Gastrocnemius medialis (tissue), 4 donors: ENCODE measurements at regions not wholly inside any gene's neighbourhood (a gene's known extent, or its start where the extent isn't known, plus 50 kb on each side); places are given as distances from the start of the nearest gene placed in this dataset.

Experiments
- ATAC-seq, 2 donors: fragments of 150-250 bp; one replicate each; pipeline ENCODE4 v1.9.1; 2016
- DNase-seq, 2 donors: peaks; one replicate each; pipeline ENCODE4 v3.0.0-alpha.2; 2019
- H3K27ac ChIP-seq, 4 donors: fragments of 200-600 bp; sonication (generic); 1 replicate in 1 of 4; 2 replicates in 3 of 4; pipeline ENCODE4 v1.5.1; 2016 to 2018; ENCODE audit warnings: mild to moderate bottlenecking in 2 of 4, moderate library complexity in 1 of 4
- H3K27me3 ChIP-seq, 3 donors: fragments of 200-600 bp; sonication (generic) in 2 of 3; 1 replicate in 1 of 3; 2 replicates in 2 of 3; pipeline versions ENCODE4 v1.5.1 to v1.6.0; 2016 to 2019; ENCODE audit warnings: mild to moderate bottlenecking in 1 of 3, moderate library complexity in 1 of 3
- H3K36me3 ChIP-seq, 2 donors: fragments of 200-600 bp; sonication (generic) in 1 of 2; one replicate each; pipeline ENCODE4 v1.5.1; 2017 to 2018
- H3K4me1 ChIP-seq, 2 donors: fragments of 200-600 bp; sonication (generic) in 1 of 2; one replicate each; pipeline ENCODE4 v1.5.1; 2016 to 2017; ENCODE audit warnings: mild to moderate bottlenecking in 2 of 2
- H3K4me3 ChIP-seq, 4 donors: fragments of 200-600 bp; sonication (generic) in 3 of 4; 1 replicate in 1 of 4; 2 replicates in 3 of 4; pipeline ENCODE4 v1.5.1; 2016 to 2019; ENCODE audit warnings: mild to moderate bottlenecking in 2 of 4
- H3K9me3 ChIP-seq, 3 donors: fragments of 200-600 bp; sonication (generic) in 2 of 3; 1 replicate in 1 of 3; 2 replicates in 2 of 3; pipeline ENCODE4 v1.5.1; 2016 to 2019
- CTCF ChIP-seq, 5 experiments: fragments of 450-650 bp in 3 of 5; fragments of 200-600 bp in 2 of 5; sonication (generic) in 2 of 5; IDR thresholded peaks in 4 of 5; conservative IDR thresholded peaks in 1 of 5; 1 replicate in 4 of 5; 2 replicates in 1 of 5; pipeline ENCODE4 v1.5.1; 2016 to 2019; ENCODE audit warnings: antibody characterized with exemption in 5 of 5, mild to moderate bottlenecking in 3 of 5, moderate library complexity in 3 of 5
- POLR2A ChIP-seq, 2 donors: fragments of 450-650 bp; IDR thresholded peaks; one replicate each; pipeline ENCODE4 v1.6.1; 2017; ENCODE audit warnings: antibody characterized with exemption in 2 of 2, mild to moderate bottlenecking in 2 of 2, moderate library complexity in 2 of 2
- in situ Hi-C, 4 donors: fragments of 200-750 bp; cut with MboI; loops; one replicate each; pipeline versions ENCODE4 v1.15.0 to v1.8.0; 2017; ENCODE audit warnings: low sequenced_read_pairs in 4 of 4
- intact Hi-C: fragments of 100-400 bp; cut with DNase I; formaldehyde crosslinking; loops from one replicate; pipeline ENCODE4 v1.15.1; 2023; ENCODE audit warnings: low total_unique reads

GRCh38 chr5:94028001-94028400 lies 286.6 kb upstream of the POU5F2 start:
- no peak for DNase-seq
- Histone ChIP-seq H3K36me3 (no peaks in the 10 kb centered on the region), H3K27ac (no peak overlapping the region), H3K27me3 (no peaks in the 10 kb centered on the region), H3K4me1 (no peaks in the 10 kb centered on the region), H3K9me3 (no peaks in the 10 kb centered on the region), H3K4me3 (no peak overlapping the region)
- in situ Hi-C loops (no loop called here), intact Hi-C loops (no loop called here)
- TF ChIP-seq POLR2A (IDR thresholded peaks at IDR 0.05): no peak
- TF ChIP-seq CTCF (IDR thresholded peaks at IDR 0.05 in 4 of 5, conservative IDR thresholded peaks at IDR 0.05 in 1 of 5): no peak
- no peak for ATAC-seq

DNA sequence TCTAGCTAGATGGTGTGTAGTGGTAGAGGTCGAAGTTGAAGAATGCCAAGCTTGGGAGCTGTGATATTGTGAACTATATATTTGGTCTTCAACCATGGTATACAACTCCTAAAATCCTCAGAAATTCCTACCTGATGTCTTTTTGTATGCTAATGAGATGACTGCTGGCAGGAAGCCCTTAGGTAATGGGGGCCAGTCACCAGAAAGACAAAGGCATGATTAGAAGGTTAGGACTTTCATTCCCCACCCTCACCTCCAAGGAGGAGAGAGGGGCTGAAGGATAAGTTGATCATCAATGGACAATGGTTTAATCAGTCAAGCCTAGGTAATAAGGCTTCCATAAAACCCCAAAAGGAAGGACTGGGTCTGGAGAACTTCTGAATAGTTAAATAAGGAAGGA lies 285.7 kb upstream of the POU5F2 start:
- H3K27me3 ChIP-seq: no peaks in the 10 kb centered on the region
- H3K27ac ChIP-seq: no peak overlapping the region
- TF ChIP-seq CTCF (IDR thresholded peaks at IDR 0.05 in 4 of 5, conservative IDR thresholded peaks at IDR 0.05 in 1 of 5) (no peak), POLR2A (IDR thresholded peaks at IDR 0.05) (no peak)
- in situ Hi-C loops: no loop called here
- no peaks in the 10 kb centered on the region for H3K36me3 ChIP-seq
- DNase-seq (no peak), ATAC-seq (no peak)
- H3K9me3 ChIP-seq: no peaks in the 10 kb centered on the region
- intact Hi-C loops: no loop called here
- no peaks in the 10 kb centered on the region for H3K4me1 ChIP-seq
- no peak overlapping the region for H3K4me3 ChIP-seq

DNA sequence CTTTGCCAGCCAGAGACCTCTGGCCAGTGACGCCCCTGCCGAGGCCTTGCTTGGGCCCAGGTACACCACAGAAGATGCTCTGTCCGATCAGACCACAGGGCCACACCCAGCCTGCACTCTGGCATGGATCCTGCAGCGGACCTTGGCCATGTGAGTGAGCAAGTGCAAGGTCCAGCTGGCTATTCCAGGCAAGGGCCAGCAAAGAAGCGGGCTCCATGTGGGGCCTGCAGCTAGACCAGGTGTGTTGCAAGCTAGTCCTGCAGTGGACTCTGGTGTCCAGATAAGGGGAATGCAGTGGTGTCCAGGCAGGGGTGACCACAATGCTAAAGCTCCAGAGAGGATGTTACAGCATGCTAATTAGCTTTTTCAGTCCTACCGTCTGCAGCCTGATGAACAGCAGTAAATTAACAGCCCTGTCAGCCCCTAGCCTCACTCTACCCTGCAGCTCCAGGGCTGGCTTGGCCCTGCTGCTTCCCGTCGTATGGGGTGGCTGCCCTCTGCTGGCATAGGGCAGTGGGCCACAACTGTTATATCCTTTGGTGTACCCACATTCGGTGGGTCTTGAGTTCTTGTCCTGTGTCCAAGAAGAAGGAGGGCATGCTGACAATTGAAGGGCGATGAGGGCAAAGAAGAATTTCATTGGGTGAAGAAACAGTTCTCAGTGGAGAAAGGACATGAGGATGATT lies 284.5 kb upstream of the POU5F2 start:
- Histone ChIP-seq H3K27me3 (no peaks in the 10 kb centered on the region), H3K4me3 (no peak overlapping the region), H3K9me3 (no peaks in the 10 kb centered on the region), H3K27ac (no peak overlapping the region), H3K4me1 (no peaks in the 10 kb centered on the region), H3K36me3 (no peaks in the 10 kb centered on the region)
- intact Hi-C loops: no loop called here
- in situ Hi-C loops: no loop called here
- DNase-seq: no peak
- TF ChIP-seq CTCF (IDR thresholded peaks at IDR 0.05 in 4 of 5, conservative IDR thresholded peaks at IDR 0.05 in 1 of 5) (no peak), POLR2A (IDR thresholded peaks at IDR 0.05) (no peak)
- no peak for ATAC-seq

GRCh38 chr5:94024620-94025019 lies 283.2 kb upstream of the POU5F2 start:
- ATAC-seq: no peak
- intact Hi-C loops: no loop called here
- H3K4me1 ChIP-seq: no peaks in the 10 kb centered on the region
- no peaks in the 10 kb centered on the region for H3K36me3 ChIP-seq
- no peak overlapping the region for H3K27ac ChIP-seq
- TF ChIP-seq POLR2A (IDR thresholded peaks at IDR 0.05) (no peak), CTCF (IDR thresholded peaks at IDR 0.05 in 4 of 5, conservative IDR thresholded peaks at IDR 0.05 in 1 of 5) (no peak)
- no peaks in the 10 kb centered on the region for H3K9me3 ChIP-seq
- in situ Hi-C loops: no loop called here
- no peak overlapping the region for H3K4me3 ChIP-seq
- no peaks in the 10 kb centered on the region for H3K27me3 ChIP-seq
- DNase-seq: no peak

GRCh38 chr5:94024101-94024500 lies 282.7 kb upstream of the POU5F2 start:
- Histone ChIP-seq H3K4me3 (no peak overlapping the region), H3K36me3 (no peaks in the 10 kb centered on the region), H3K9me3 (no peaks in the 10 kb centered on the region), H3K27ac (no peak overlapping the region), H3K27me3 (no peaks in the 10 kb centered on the region), H3K4me1 (no peaks in the 10 kb centered on the region)
- DNase-seq: no peak
- intact Hi-C loops: no loop called here
- TF ChIP-seq POLR2A (IDR thresholded peaks at IDR 0.05) (no peak), CTCF (IDR thresholded peaks at IDR 0.05 in 4 of 5, conservative IDR thresholded peaks at IDR 0.05 in 1 of 5) (no peak)
- in situ Hi-C loops: no loop called here
- ATAC-seq: no peak
